ENCODE measurements at regions not wholly inside any gene's neighbourhood (a gene's known extent, or its start where the extent isn't known, plus 50 kb on each side); places are given as distances from the start of the nearest gene placed in this dataset.
"Not testable (repeated sequence)": the region's sequence is repeated elsewhere in the genome, so short reads cannot be mapped to it uniquely, and the experiment has no call there.

- no peak for DNase-seq
Observed at GRCh38 chr6:26267083-26267589, 97.9 kb upstream of the BTN3A2 start.

GRCh38 chr6:26268659-26269402 is 96.2 kb upstream of the BTN3A2 start:
- DNase-seq = no peak

- DNase-seq = no peak
Observed at GRCh38 chr6:26269531-26270485, 95.2 kb upstream of the BTN3A2 start.

DNA sequence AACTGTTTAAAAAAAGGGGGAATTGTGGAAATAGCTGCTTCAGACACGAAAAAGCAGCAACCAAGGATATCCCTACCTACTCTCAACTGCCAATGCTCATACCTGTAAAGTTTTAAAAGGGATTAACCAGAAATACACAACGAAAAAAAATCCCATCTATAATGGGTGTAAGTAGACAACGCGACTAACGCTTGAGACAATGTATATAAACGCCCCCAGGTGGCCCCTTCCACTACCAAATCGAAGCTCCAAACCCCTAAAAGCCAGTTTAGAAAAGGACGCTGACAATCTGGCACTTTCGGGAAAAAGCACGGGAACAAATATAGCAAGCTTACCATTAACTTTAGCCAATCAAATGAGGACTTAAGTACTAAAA is 94.5 kb upstream of the BTN3A2 start:
- no peak for DNase-seq

GRCh38 chr6:26270903-26271667 is 93.9 kb upstream of the BTN3A2 start:
- peak; percentile 79 to 94 for DNase-seq

DNA sequence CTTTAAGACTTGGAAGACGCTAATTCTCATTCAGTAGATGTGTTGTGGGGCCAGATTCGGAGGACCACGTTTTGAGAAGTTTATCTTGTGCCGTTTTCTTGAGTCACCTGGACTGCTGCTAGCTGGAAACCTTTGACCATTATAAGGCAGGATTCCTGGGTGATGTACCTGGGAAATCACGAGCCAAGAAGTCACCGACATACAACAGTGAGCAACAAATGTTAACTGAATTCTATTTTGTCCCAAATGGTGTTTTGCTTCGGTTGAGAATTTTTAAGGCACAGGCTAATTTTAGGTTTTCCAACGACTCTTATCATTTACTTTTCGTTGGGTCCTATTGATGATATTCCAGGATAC is 93.4 kb upstream of the BTN3A2 start:
- DNase-seq = no peak

DNA sequence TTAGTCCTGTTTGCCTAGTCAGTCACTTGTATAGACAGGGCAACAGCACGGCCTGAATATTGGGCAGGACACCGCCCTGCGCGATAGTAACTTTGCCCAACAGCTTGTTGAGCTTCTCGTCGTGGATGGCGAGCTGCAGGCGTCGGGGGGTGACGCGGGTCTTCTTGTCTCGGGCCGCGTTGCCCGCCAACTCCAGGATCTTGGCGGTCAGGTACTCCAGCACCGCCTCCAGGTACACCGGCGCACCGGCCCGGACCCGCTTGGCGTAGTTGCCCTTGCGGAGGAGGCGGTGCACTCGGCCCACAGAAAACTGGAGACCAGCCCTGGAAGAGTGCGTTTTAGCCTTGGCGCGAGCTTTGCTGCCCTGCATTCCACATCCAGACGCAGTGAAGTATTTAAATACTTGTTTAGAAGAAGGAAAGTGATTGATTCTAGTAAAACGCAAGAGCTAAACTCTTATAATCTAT is 92.8 kb upstream of the BTN3A2 start:
- DNase-seq = no peak

- DNase-seq = no peak
Observed at GRCh38 chr6:26273673-26274588, 91.1 kb upstream of the BTN3A2 start.

DNA sequence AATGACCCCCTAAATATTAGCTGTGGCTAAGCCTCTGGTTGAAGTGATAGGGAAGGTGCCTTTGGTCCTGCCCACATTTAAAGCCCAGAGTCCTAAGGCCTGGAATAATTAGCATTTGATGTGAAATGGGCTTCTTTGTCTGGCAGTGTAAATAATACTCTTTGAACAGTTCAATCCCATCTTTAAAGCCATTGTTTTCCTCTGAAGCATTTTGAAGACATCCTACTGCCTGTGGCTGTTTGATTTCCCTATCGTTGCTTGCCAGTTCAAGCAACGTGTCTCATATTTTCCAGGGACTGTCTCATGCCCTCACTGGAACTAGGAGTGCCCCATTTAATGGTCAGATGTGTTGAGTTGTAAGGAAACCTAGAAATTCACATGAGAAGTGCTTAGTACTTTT is 89.3 kb upstream of the BTN3A2 start:
- no peak for DNase-seq

DNA sequence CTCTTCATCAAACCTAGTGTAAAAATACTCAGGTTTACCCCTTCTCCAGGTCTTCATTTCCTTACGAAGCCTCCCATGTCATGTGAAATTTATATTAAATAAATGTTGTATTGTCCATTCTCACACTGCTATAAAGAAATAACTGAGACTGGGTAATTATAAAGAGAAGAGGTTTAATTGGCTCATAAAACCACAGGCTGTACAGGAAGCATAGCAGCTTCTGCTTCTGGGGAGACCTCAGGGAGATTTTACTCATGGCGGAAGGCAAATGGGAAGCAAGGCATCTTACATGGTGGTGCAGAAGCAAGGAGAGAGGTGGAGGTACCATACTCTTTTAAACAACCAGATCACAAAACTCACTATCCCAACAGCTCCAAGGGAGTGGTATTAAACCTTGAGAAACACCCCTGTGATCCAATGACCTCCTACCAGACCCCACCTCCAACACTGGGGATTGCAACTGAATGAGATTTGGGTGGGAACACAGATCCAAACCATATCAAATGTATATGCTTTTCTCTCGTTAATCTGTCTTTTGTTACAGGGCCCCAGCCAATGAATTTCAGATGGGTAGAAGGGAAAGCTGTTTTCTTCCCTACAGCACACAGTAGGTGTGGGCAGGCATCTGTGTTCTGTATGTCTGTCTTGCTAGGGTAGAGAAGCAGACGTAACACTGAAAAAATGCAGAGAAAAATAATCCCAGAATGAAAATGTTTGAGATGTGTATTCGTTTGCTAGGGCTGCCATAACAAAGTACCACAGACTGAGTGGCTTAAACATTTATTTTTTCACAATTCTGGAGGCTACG is 88.0 kb upstream of the BTN3A2 start:
- no peak for DNase-seq

DNA sequence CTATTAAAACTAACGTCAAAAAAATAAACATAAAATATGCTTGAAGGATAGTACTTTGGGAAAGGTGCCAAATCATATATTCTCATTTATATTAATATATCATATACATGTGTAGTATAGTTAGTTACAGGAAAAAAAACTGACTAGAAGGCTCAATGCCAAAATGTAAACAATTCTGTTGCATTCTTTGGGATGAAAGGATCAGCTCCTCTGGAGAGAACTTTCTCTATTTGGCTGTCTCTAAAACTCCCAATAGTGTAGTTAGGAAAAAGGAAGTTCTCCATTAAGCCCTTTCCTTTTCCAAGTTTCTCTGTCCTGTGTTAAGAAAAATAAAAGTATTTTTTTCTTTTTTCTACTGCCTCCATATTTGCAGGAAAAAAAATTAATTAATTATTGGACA is 86.5 kb upstream of the BTN3A2 start:
- no peak for DNase-seq

- not testable (repeated sequence) for DNase-seq
Observed at GRCh38 chr6:26279371-26279770, 85.6 kb upstream of the BTN3A2 start.

- no peak for DNase-seq
Observed at GRCh38 chr6:26280407-26280806, 84.6 kb upstream of the BTN3A2 start.

DNA sequence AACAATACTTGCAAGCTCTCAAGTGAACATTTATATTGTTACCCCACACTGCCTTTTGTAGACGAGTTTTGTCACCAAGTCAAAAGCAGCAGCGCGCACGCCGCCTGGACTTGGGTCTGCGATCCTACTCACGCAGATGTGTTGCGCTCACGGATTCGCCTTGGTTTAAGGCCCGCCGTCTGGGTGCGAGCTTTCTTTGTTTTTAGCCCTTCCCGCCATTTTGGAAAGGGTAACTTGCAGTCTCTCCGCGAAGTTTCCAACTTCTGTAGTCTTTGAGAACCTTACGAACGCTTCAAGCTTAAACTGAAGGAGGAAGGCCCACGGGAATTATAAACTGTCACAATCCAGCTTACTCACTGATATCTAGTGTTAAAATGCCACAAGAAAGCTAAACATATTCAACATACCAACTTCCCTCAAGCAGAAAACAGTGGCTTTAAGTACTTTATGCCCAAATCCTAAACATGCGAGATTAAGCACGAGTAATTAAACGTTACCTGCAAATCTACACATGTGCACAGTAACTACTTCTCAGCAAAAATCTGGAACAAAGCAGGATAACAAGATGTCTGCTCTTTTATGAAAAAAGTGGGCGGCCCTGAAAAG is 80.4 kb upstream of the BTN3A2 start:
- peak; percentile 59 to 71 for DNase-seq

DNA sequence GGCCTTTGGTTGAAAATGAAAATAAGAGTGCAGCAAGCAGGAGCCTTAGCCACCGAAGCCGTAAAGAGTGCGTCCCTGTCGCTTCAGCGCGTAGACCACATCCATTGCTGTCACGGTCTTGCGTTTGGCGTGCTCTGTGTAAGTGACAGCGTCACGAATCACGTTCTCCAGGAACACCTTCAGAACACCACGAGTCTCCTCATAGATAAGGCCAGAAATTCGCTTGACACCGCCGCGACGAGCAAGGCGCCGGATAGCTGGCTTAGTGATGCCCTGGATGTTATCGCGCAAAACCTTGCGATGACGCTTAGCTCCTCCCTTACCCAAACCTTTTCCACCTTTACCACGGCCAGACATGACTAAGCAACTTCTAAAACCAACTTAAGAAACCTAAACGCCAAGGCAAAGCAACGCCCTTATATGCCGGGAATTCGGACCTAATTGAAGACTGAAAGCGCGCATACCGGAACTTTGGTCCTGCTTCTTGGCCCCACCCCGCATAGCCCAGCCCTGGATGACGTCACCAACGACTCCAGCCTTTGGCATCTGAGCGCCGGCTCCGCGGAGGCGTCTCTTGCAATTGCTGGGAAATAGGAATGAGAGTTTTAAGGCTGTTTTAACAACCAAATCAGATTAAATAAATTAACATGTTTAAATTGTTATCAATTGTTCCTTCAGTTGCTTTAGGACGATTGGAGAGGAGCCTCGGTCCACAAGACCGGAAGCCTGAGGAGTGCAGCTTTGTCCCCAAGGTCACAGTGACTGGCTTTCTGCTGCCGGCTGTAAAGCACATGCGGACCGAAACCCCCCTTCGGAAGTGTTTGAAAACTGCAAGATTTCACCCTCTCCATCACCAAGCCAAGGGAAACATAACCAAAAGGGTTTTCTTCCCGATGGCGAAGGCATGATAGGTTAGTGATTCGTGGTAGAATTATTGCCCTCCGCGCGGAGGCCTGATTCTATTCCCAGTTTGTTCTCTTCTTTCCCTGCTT is 79.6 kb upstream of the BTN3A2 start:
- peak; percentile 99 for DNase-seq

DNA sequence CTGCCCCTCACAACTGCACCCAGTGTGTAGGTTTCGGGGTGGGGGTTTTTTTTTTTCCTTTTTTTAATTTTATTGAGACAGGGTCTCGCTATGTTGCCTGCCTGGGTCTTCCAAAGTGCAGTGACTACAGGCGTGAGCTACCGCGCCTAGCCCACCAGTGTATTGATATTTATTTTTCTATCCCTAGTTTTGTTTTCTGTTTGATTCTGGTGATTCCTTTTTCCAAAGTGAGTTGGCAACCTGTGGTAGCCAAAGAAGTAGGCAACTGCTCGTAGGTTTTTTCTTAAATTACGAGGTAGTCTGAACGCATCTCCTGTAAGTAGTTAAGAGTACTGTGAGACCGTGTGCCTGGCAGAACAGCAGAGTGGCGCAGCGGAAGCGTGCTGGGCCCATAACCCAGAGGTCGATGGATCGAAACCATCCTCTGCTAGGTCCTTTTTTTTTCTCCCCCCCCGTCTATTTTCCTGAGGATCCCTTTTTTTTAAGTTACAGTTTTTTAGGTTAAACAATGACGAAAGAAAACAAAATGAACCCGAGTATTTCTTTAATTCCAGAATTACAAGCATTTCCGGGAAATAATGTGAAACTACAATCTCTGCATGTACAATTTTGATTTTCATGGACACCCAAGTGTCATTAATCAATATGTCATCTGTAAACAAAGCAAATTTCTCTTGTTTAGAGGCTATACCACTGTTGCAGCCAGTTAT is 78.7 kb upstream of the BTN3A2 start:
- peak; percentile 83 to 91 for DNase-seq

- DNase-seq = no peak
Observed at GRCh38 chr6:26288155-26288554, 76.8 kb upstream of the BTN3A2 start.

GRCh38 chr6:26290941-26291340 is 74.1 kb upstream of the BTN3A2 start:
- DNase-seq = no peak
